ENCODE measurements at regions not wholly inside any gene's neighbourhood (a gene's known extent, or its start where the extent isn't known, plus 50 kb on each side); places are given as distances from the start of the nearest gene placed in this dataset.

- TF ChIP-seq CTCF (IDR thresholded peaks at IDR 0.05; ENCODE audit: low read length) (no peak), EZH2 (optimal IDR thresholded peaks at IDR 0.05; ENCODE audit: low read depth, low read length) (no peak)
These were observed 530.0 kb downstream of the CCDC171 start for GRCh38 chr9:16082796-16083195.

All from MM.1S (cell line).